Naive B cell (primary cell): ENCODE measurements at regions not wholly inside any gene's neighbourhood (a gene's known extent, or its start where the extent isn't known, plus 50 kb on each side); places are given as distances from the start of the nearest gene placed in this dataset.

Experiments used
- ATAC-seq, 2 donors: fragments of 150-1000 bp; cut with Tn5 transposase; 2 replicates each; pipeline ENCODE4 v1.10.0; 2021; ENCODE audit warnings: low read depth in 2 of 2, mild to moderate bottlenecking in 2 of 2, moderate library complexity in 2 of 2
- DNase-seq: peaks from one replicate; pipeline ENCODE4 v3.0.0; 2022
- H3K27ac Mint-ChIP-seq, 6 donors: one replicate each; pipeline ENCODE4 v1.8.0; 2020 to 2022; ENCODE audit warnings: mild to moderate bottlenecking in 6 of 6, mixed read lengths in 6 of 6, moderate library complexity in 5 of 6, inconsistent platforms in 2 of 6
- H3K27me3 Mint-ChIP-seq, 3 donors: one replicate each; pipeline ENCODE4 v1.8.0; 2021 to 2022; ENCODE audit warnings: mixed read lengths in 3 of 3, mild to moderate bottlenecking in 1 of 3
- H3K36me3 Mint-ChIP-seq, 2 donors: one replicate each; pipeline ENCODE4 v1.8.0; 2020 to 2022; ENCODE audit warnings: mixed read lengths in 2 of 2, inconsistent platforms in 1 of 2, mild to moderate bottlenecking in 1 of 2
- H3K4me1 Mint-ChIP-seq, 3 donors: one replicate each; pipeline ENCODE4 v1.8.0; 2020 to 2022; ENCODE audit warnings: mixed read lengths in 3 of 3, inconsistent platforms in 1 of 3, mild to moderate bottlenecking in 1 of 3, moderate library complexity in 1 of 3
- H3K4me3 Mint-ChIP-seq, 8 donors: one replicate each; pipeline ENCODE4 v1.8.0; 2020 to 2022; ENCODE audit warnings: mild to moderate bottlenecking in 8 of 8, mixed read lengths in 8 of 8, moderate library complexity in 8 of 8, inconsistent platforms in 2 of 8
- H3K9me3 Mint-ChIP-seq, 7 donors: one replicate each; pipeline ENCODE4 v1.8.0; 2020 to 2022; ENCODE audit warnings: mixed read lengths in 7 of 7, mild to moderate bottlenecking in 5 of 7, inconsistent platforms in 2 of 7, moderate library complexity in 1 of 7

- Mint-ChIP-seq H3K9me3 (peaks cover 3 to 25% (median 9%) of the 10 kb centered on the region in 7 donors), H3K27ac (no peak overlapping the region), H3K4me3 (no peak overlapping the region), H3K27me3 (no peaks in the 10 kb centered on the region), H3K36me3 (no peaks in the 10 kb centered on the region), H3K4me1 (no peaks in the 10 kb centered on the region)
- no peak for ATAC-seq
- no peak for DNase-seq
Measured at GRCh38 chr11:106271686-106272085, 194.2 kb downstream of the AASDHPPT start.

- Mint-ChIP-seq H3K36me3 (no peaks in the 10 kb centered on the region), H3K27me3 (no peaks in the 10 kb centered on the region), H3K4me1 (no peaks in the 10 kb centered on the region), H3K9me3 (peaks cover 0 to 14% (median 6%) of the 10 kb centered on the region in 7 donors), H3K4me3 (no peak overlapping the region), H3K27ac (no peak overlapping the region)
- ATAC-seq: no peak
- DNase-seq: no peak
Measured at GRCh38 chr11:106275151-106275550, 197.7 kb downstream of the AASDHPPT start.

- H3K27ac Mint-ChIP-seq: no peak overlapping the region
- no peaks in the 10 kb centered on the region for H3K4me1 Mint-ChIP-seq
- H3K27me3 Mint-ChIP-seq: peaks cover 0 to 3% (median 0%) of the 10 kb centered on the region in 3 donors
- H3K4me3 Mint-ChIP-seq: no peak overlapping the region
- H3K36me3 Mint-ChIP-seq: no peaks in the 10 kb centered on the region
- ATAC-seq: no peak
- peaks cover 0 to 14% (median 6%) of the 10 kb centered on the region in 7 donors for H3K9me3 Mint-ChIP-seq
- no peak for DNase-seq
Measured at GRCh38 chr11:106276126-106276525, 198.7 kb downstream of the AASDHPPT start.

- ATAC-seq (no peak), DNase-seq (no peak)
- Mint-ChIP-seq H3K36me3 (no peaks in the 10 kb centered on the region), H3K4me1 (no peaks in the 10 kb centered on the region), H3K9me3 (peaks cover 0 to 14% (median 6%) of the 10 kb centered on the region in 7 donors), H3K4me3 (no peak overlapping the region), H3K27ac (no peak overlapping the region), H3K27me3 (peaks cover 0 to 3% (median 0%) of the 10 kb centered on the region in 3 donors)
Measured at GRCh38 chr11:106276859-106277436, 199.5 kb downstream of the AASDHPPT start.

- Mint-ChIP-seq H3K4me3 (no peak overlapping the region), H3K9me3 (peaks cover 0 to 14% (median 4%) of the 10 kb centered on the region in 7 donors), H3K4me1 (no peaks in the 10 kb centered on the region), H3K36me3 (no peaks in the 10 kb centered on the region), H3K27ac (no peak overlapping the region), H3K27me3 (peaks cover 0 to 3% (median 0%) of the 10 kb centered on the region in 3 donors)
- no peak for ATAC-seq
- DNase-seq: no peak
Measured at GRCh38 chr11:106277484-106277883, 200.0 kb downstream of the AASDHPPT start.

- Mint-ChIP-seq H3K9me3 (peaks cover 0 to 10% (median 4%) of the 10 kb centered on the region in 7 donors), H3K4me3 (no peak overlapping the region), H3K36me3 (no peaks in the 10 kb centered on the region), H3K27me3 (peaks cover 0 to 6% (median 0%) of the 10 kb centered on the region in 3 donors), H3K27ac (no peak overlapping the region), H3K4me1 (no peaks in the 10 kb centered on the region)
- ATAC-seq: no peak
- no peak for DNase-seq
Measured at GRCh38 chr11:106278391-106278790, 200.9 kb downstream of the AASDHPPT start.

- Mint-ChIP-seq H3K9me3 (peaks cover 0 to 4% (median 1%) of the 10 kb centered on the region in 7 donors), H3K27me3 (peaks cover 0 to 7% (median 0%) of the 10 kb centered on the region in 3 donors), H3K4me1 (no peaks in the 10 kb centered on the region), H3K36me3 (no peaks in the 10 kb centered on the region), H3K27ac (no peak overlapping the region), H3K4me3 (no peak overlapping the region)
- ATAC-seq: no peak
- no peak for DNase-seq
Measured at GRCh38 chr11:106280036-106280435, 202.6 kb downstream of the AASDHPPT start.

GRCh38 chr11:106281455-106282173 lies 204.2 kb downstream of the AASDHPPT start:
- H3K4me1 Mint-ChIP-seq: no peaks in the 10 kb centered on the region
- H3K36me3 Mint-ChIP-seq: no peaks in the 10 kb centered on the region
- no peak overlapping the region for H3K4me3 Mint-ChIP-seq
- ATAC-seq: no peak
- H3K27ac Mint-ChIP-seq: no peak overlapping the region
- DNase-seq: no peak
- peaks cover 0 to 4% (median 0%) of the 10 kb centered on the region in 7 donors for H3K9me3 Mint-ChIP-seq
- H3K27me3 Mint-ChIP-seq: peaks cover 0 to 7% (median 0%) of the 10 kb centered on the region in 3 donors

GRCh38 chr11:106286881-106287504 lies 209.5 kb downstream of the AASDHPPT start:
- H3K4me1 Mint-ChIP-seq: no peaks in the 10 kb centered on the region
- no peaks in the 10 kb centered on the region for H3K36me3 Mint-ChIP-seq
- ATAC-seq: no peak
- H3K27me3 Mint-ChIP-seq: peaks cover 0 to 4% (median 0%) of the 10 kb centered on the region in 3 donors
- H3K9me3 Mint-ChIP-seq: peaks cover 0 to 4% (median 0%) of the 10 kb centered on the region in 7 donors
- no peak for DNase-seq
- H3K27ac Mint-ChIP-seq: no peak overlapping the region
- no peak overlapping the region for H3K4me3 Mint-ChIP-seq

GRCh38 chr11:106288057-106288456 lies 210.6 kb downstream of the AASDHPPT start:
- no peak overlapping the region for H3K4me3 Mint-ChIP-seq
- no peaks in the 10 kb centered on the region for H3K4me1 Mint-ChIP-seq
- H3K27ac Mint-ChIP-seq: no peak overlapping the region
- ATAC-seq (no peak), DNase-seq (no peak)
- no peaks in the 10 kb centered on the region for H3K36me3 Mint-ChIP-seq
- peaks cover 0 to 4% (median 0%) of the 10 kb centered on the region in 7 donors for H3K9me3 Mint-ChIP-seq
- H3K27me3 Mint-ChIP-seq: peaks cover 0 to 4% (median 0%) of the 10 kb centered on the region in 3 donors

- H3K27ac Mint-ChIP-seq: no peak overlapping the region
- no peak for ATAC-seq
- no peak for DNase-seq
- no peaks in the 10 kb centered on the region for H3K9me3 Mint-ChIP-seq
- H3K4me3 Mint-ChIP-seq: no peak overlapping the region
- H3K4me1 Mint-ChIP-seq: no peaks in the 10 kb centered on the region
- no peaks in the 10 kb centered on the region for H3K36me3 Mint-ChIP-seq
- H3K27me3 Mint-ChIP-seq: no peaks in the 10 kb centered on the region
Measured at GRCh38 chr11:106288822-106289387, 211.4 kb downstream of the AASDHPPT start.

- ATAC-seq: no peak
- Mint-ChIP-seq H3K4me1 (no peaks in the 10 kb centered on the region), H3K4me3 (no peak overlapping the region), H3K27me3 (no peaks in the 10 kb centered on the region), H3K27ac (no peak overlapping the region), H3K36me3 (no peaks in the 10 kb centered on the region), H3K9me3 (peaks cover 0 to 6% (median 0%) of the 10 kb centered on the region in 7 donors)
- DNase-seq: no peak
Measured at GRCh38 chr11:106292526-106292925, 215.1 kb downstream of the AASDHPPT start.

GRCh38 chr11:106295974-106296373 lies 218.5 kb downstream of the AASDHPPT start:
- H3K27ac Mint-ChIP-seq: no peak overlapping the region
- no peak for ATAC-seq

More at GRCh38 chr11:106295974-106296373, 218.5 kb downstream of the AASDHPPT start:
- DNase-seq: no peak
- Mint-ChIP-seq H3K4me1 (no peaks in the 10 kb centered on the region), H3K36me3 (no peaks in the 10 kb centered on the region), H3K4me3 (no peak overlapping the region), H3K27me3 (no peaks in the 10 kb centered on the region), H3K9me3 (peaks cover 0 to 14% (median 4%) of the 10 kb centered on the region in 7 donors)
